ENCODE measurements at regions not wholly inside any gene's neighbourhood (a gene's known extent, or its start where the extent isn't known, plus 50 kb on each side); places are given as distances from the start of the nearest gene placed in this dataset.
"Not testable (repeated sequence)": the region's sequence is repeated elsewhere in the genome, so short reads cannot be mapped to it uniquely, and the experiment has no call there.

- no peak overlapping the region for H3K27ac Mint-ChIP-seq
Observed at GRCh38 chr9:102295188-102295587, 556.7 kb upstream of the GRIN3A start.

GRCh38 chr9:102273952-102274351 is 535.5 kb upstream of the GRIN3A start:
- no peak for TF ChIP-seq CTCF (conservative IDR thresholded peaks at IDR 0.05)
- no peaks in the 10 kb centered on the region for H3K27me3 Mint-ChIP-seq
- H3K9me3 Mint-ChIP-seq = no peaks in the 10 kb centered on the region
- no peaks in the 10 kb centered on the region for H3K4me1 Mint-ChIP-seq (ENCODE audit: unreplicated experiment)
- H3K4me3 Mint-ChIP-seq = no peak overlapping the region
- no peak for DNase-seq (ENCODE audit: extremely low spot score, unreplicated experiment)
- no peaks in the 10 kb centered on the region for H3K36me3 Mint-ChIP-seq
- H3K27ac Mint-ChIP-seq = no peak overlapping the region

More at GRCh38 chr9:102295188-102295587, 556.7 kb upstream of the GRIN3A start:
- no peak for TF ChIP-seq CTCF (conservative IDR thresholded peaks at IDR 0.05)
- Mint-ChIP-seq H3K9me3 (no peaks in the 10 kb centered on the region), H3K27me3 (no peaks in the 10 kb centered on the region), H3K36me3 (no peaks in the 10 kb centered on the region), H3K4me3 (no peak overlapping the region), H3K4me1 (ENCODE audit: unreplicated experiment) (no peaks in the 10 kb centered on the region)
- no peak for DNase-seq (ENCODE audit: extremely low spot score, unreplicated experiment)

GRCh38 chr9:102253099-102253498 is 514.7 kb upstream of the GRIN3A start:
- Mint-ChIP-seq H3K4me3 (no peak overlapping the region), H3K36me3 (no peaks in the 10 kb centered on the region), H3K27me3 (no peaks in the 10 kb centered on the region), H3K27ac (no peak overlapping the region), H3K9me3 (no peaks in the 10 kb centered on the region), H3K4me1 (ENCODE audit: unreplicated experiment) (no peaks in the 10 kb centered on the region)
- no peak for DNase-seq (ENCODE audit: extremely low spot score, unreplicated experiment)
- TF ChIP-seq CTCF (conservative IDR thresholded peaks at IDR 0.05) = no peak

GRCh38 chr9:102244916-102245315 is 506.5 kb upstream of the GRIN3A start:
- Mint-ChIP-seq H3K36me3 (no peaks in the 10 kb centered on the region), H3K4me1 (ENCODE audit: unreplicated experiment) (no peaks in the 10 kb centered on the region), H3K27ac (no peak overlapping the region), H3K4me3 (no peak overlapping the region), H3K9me3 (no peaks in the 10 kb centered on the region), H3K27me3 (no peaks in the 10 kb centered on the region)
- TF ChIP-seq CTCF (conservative IDR thresholded peaks at IDR 0.05) = no peak
- DNase-seq (ENCODE audit: extremely low spot score, unreplicated experiment) = no peak

- Mint-ChIP-seq H3K4me3 (no peak overlapping the region), H3K36me3 (no peaks in the 10 kb centered on the region), H3K27ac (no peak overlapping the region), H3K27me3 (no peaks in the 10 kb centered on the region), H3K4me1 (ENCODE audit: unreplicated experiment) (no peaks in the 10 kb centered on the region), H3K9me3 (no peaks in the 10 kb centered on the region)
- TF ChIP-seq CTCF (conservative IDR thresholded peaks at IDR 0.05) = no peak
- DNase-seq (ENCODE audit: extremely low spot score, unreplicated experiment) = no peak
Observed at GRCh38 chr9:102237520-102237919, 499.1 kb upstream of the GRIN3A start.

- no peak for TF ChIP-seq CTCF (conservative IDR thresholded peaks at IDR 0.05)
- Mint-ChIP-seq H3K9me3 (no peaks in the 10 kb centered on the region), H3K27me3 (no peaks in the 10 kb centered on the region), H3K27ac (no peak overlapping the region), H3K36me3 (no peaks in the 10 kb centered on the region), H3K4me3 (no peak overlapping the region), H3K4me1 (ENCODE audit: unreplicated experiment) (no peaks in the 10 kb centered on the region)
- no peak for DNase-seq (ENCODE audit: extremely low spot score, unreplicated experiment)
Observed at GRCh38 chr9:102237094-102237493, 498.6 kb upstream of the GRIN3A start.

- H3K36me3 Mint-ChIP-seq = not testable (repeated sequence)
Observed at GRCh38 chr9:102227416-102227815, 489.0 kb upstream of the GRIN3A start.

More at GRCh38 chr9:102227416-102227815, 489.0 kb upstream of the GRIN3A start:
- DNase-seq (ENCODE audit: extremely low spot score, unreplicated experiment); H3K27me3 Mint-ChIP-seq; H3K4me3 Mint-ChIP-seq; H3K4me1 Mint-ChIP-seq (ENCODE audit: unreplicated experiment); H3K27ac Mint-ChIP-seq; H3K9me3 Mint-ChIP-seq: not testable (repeated sequence)
